SK-N-SH treated with all-trans-retinoic acid at 6 μM for 48 hours (cell line): ENCODE measurements at regions not wholly inside any gene's neighbourhood (a gene's known extent, or its start where the extent isn't known, plus 50 kb on each side); places are given as distances from the start of the nearest gene placed in this dataset.
"Not testable (repeated sequence)": the region's sequence is repeated elsewhere in the genome, so short reads cannot be mapped to it uniquely, and the experiment has no call there.

ENCODE experiments used
- ATAC-seq: fragments of 200-7000 bp; cut with Tn5 transposase; 3 replicates; pipeline ENCODE4 v1.9.1; 2020; ENCODE audit warnings: mild to moderate bottlenecking, moderate library complexity
- BACH2 ChIP-seq: fragments of 250-450 bp; sonication (Bioruptor Pico); IDR thresholded peaks from 2 replicates; pipeline ENCODE4 v1.9.0; 2021; ENCODE audit warnings: mild to moderate bottlenecking, borderline replicate concordance
- ESRRG ChIP-seq: fragments of 250-450 bp; sonication (Bioruptor Pico); IDR thresholded peaks from 2 replicates; pipeline ENCODE4 v1.6.1; 2021; ENCODE audit warnings: mild to moderate bottlenecking
- GLIS3 ChIP-seq: fragments of 250-450 bp; sonication (Bioruptor Pico); IDR thresholded peaks from 2 replicates; pipeline ENCODE4 v1.5.0; 2020; ENCODE audit warnings: mild to moderate bottlenecking, moderate library complexity
- PPARA ChIP-seq: fragments of 250-450 bp; sonication (Bioruptor Pico); IDR thresholded peaks from 2 replicates; pipeline ENCODE4 v1.5.0; 2020; ENCODE audit warnings: mild to moderate bottlenecking, borderline replicate concordance
- SNAI2 ChIP-seq: fragments of 250-450 bp; sonication (Bioruptor Pico); IDR thresholded peaks from 2 replicates; pipeline ENCODE4 v1.5.0; 2020; ENCODE audit warnings: mild to moderate bottlenecking, moderate library complexity
- TCF4 ChIP-seq: fragments of 250-450 bp; sonication (Bioruptor Pico); IDR thresholded peaks from 2 replicates; pipeline ENCODE4 v1.8.0; 2021; ENCODE audit warnings: mild to moderate bottlenecking, moderate library complexity, borderline replicate concordance
- TOX ChIP-seq: fragments of 250-450 bp; sonication (Bioruptor Pico); IDR thresholded peaks from 2 replicates; pipeline ENCODE4 v1.8.0; 2021; ENCODE audit warnings: mild to moderate bottlenecking, moderate library complexity, borderline replicate concordance
- ZC3H10 ChIP-seq: fragments of 250-450 bp; sonication (Bioruptor Pico); IDR thresholded peaks from 2 replicates; pipeline ENCODE4 v1.5.1; 2021; ENCODE audit warnings: mild to moderate bottlenecking, moderate library complexity
- ZFP3 ChIP-seq: fragments of 250-450 bp; sonication (Bioruptor Pico); IDR thresholded peaks from 2 replicates; pipeline ENCODE4 v1.5.0; 2020; ENCODE audit warnings: mild to moderate bottlenecking, moderate library complexity
- ZNF565 ChIP-seq: fragments of 450-650 bp; formaldehyde crosslinking; conservative IDR thresholded peaks from 2 replicates; pipeline ENCODE4 v1.5.0; 2020; ENCODE audit warnings: low read depth, mild to moderate bottlenecking, moderate library complexity
- ZNF70 ChIP-seq: fragments of 450-650 bp; formaldehyde crosslinking; IDR thresholded peaks from 2 replicates; pipeline ENCODE4 v1.5.0; 2020; ENCODE audit warnings: mild to moderate bottlenecking, moderate library complexity
- ZNF8 ChIP-seq: fragments of 450-650 bp; formaldehyde crosslinking; IDR thresholded peaks from 2 replicates; pipeline ENCODE4 v1.5.0; 2020; ENCODE audit warnings: mild to moderate bottlenecking, moderate library complexity
- TF ChIP-seq, protein P1 (sequence below): fragments of 250-450 bp; sonication (Bioruptor Pico); IDR thresholded peaks from 2 replicates; pipeline ENCODE4 v1.5.0; 2020; ENCODE audit warnings: mild to moderate bottlenecking, moderate library complexity
- TF ChIP-seq, protein P2 (sequence below): fragments of 250-450 bp; sonication (Bioruptor Pico); IDR thresholded peaks from 2 replicates; pipeline ENCODE4 v1.5.1; 2020; ENCODE audit warnings: low read depth, mild to moderate bottlenecking, moderate library complexity
- TF ChIP-seq, protein P3 (sequence below): fragments of 250-450 bp; sonication (Bioruptor Pico); IDR thresholded peaks from 2 replicates; pipeline ENCODE4 v1.8.0; 2021; ENCODE audit warnings: low read depth, mild to moderate bottlenecking, moderate library complexity, borderline replicate concordance
- TF ChIP-seq, protein P4 (sequence below): fragments of 250-450 bp; sonication (Bioruptor Pico); IDR thresholded peaks from 2 replicates; pipeline ENCODE4 v1.8.0; 2020; ENCODE audit warnings: mild to moderate bottlenecking, moderate library complexity, borderline replicate concordance

DNA sequence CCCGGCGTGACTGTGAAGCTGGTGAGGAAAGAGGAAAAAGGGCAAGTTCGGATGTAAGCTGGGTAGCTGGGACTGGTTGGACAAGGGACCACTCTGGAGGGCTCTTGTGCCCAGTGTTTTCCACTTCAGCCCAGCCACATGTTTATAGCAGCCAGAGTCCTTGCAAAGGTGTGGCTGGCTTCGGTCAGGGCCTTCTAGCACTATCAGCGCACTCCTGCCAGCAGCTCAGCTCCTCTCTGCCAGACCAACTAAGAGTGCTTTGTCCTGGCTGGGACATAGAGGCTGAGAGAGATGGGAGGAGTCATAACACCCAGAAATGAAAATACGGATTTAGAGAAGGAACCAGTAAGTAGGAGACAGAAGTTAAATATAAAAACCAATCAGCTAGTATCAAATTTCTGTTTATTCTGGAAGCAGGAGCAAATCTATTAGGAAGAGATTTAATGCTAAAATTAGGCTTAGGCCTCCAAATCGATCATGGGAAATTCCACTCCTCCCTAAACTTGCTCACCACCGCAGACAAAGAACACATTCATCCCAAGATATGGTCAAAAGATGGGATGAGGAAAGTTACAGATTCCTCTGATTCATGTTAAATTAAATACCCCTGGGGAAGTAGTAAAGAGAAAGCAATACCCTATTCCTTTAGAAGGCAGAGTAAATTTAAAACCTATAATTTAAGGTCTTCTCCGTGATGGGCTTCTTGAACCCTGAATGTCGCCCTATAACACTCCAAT, 135.0 kb downstream of the RALA start:
- TF ChIP-seq ESRRG (CRISPR knock-in tag) (no peak), TOX (CRISPR knock-in tag) (no peak), ZC3H10 (no peak), PPARA (no peak), ZNF565 (no peak)
- TF ChIP-seq, protein P1, sequence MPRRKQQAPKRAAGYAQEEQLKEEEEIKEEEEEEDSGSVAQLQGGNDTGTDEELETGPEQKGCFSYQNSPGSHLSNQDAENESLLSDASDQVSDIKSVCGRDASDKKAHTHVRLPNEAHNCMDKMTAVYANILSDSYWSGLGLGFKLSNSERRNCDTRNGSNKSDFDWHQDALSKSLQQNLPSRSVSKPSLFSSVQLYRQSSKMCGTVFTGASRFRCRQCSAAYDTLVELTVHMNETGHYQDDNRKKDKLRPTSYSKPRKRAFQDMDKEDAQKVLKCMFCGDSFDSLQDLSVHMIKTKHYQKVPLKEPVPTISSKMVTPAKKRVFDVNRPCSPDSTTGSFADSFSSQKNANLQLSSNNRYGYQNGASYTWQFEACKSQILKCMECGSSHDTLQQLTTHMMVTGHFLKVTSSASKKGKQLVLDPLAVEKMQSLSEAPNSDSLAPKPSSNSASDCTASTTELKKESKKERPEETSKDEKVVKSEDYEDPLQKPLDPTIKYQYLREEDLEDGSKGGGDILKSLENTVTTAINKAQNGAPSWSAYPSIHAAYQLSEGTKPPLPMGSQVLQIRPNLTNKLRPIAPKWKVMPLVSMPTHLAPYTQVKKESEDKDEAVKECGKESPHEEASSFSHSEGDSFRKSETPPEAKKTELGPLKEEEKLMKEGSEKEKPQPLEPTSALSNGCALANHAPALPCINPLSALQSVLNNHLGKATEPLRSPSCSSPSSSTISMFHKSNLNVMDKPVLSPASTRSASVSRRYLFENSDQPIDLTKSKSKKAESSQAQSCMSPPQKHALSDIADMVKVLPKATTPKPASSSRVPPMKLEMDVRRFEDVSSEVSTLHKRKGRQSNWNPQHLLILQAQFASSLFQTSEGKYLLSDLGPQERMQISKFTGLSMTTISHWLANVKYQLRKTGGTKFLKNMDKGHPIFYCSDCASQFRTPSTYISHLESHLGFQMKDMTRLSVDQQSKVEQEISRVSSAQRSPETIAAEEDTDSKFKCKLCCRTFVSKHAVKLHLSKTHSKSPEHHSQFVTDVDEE, result no peak
- TF ChIP-seq, protein P2, sequence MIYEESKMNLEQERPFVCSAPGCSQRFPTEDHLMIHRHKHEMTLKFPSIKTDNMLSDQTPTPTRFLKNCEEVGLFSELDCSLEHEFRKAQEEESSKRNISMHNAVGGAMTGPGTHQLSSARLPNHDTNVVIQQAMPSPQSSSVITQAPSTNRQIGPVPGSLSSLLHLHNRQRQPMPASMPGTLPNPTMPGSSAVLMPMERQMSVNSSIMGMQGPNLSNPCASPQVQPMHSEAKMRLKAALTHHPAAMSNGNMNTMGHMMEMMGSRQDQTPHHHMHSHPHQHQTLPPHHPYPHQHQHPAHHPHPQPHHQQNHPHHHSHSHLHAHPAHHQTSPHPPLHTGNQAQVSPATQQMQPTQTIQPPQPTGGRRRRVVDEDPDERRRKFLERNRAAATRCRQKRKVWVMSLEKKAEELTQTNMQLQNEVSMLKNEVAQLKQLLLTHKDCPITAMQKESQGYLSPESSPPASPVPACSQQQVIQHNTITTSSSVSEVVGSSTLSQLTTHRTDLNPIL (CRISPR knock-in tag), result no peak
- ATAC-seq, result no peak

DNA sequence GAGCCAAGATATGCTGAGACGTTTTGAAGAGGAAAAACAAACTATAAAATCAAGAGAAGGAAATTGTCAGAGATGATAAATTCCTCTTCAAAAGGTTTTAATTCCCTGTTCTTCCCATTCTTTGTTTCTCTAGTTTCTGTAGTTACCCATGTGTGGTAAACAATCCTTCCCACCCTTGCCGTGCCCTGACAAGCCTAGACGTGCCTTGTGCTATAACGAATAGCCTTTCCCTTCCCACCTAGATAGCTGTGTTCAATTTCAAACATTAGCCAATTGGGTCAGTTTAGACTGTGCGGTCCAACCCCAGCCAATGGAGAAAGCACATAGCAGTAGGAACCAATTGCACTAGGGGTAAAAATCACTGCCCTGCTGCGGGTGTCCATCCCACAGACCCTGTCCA, 138.1 kb downstream of the RALA start:
- ATAC-seq, result no peak
- no peak for TF ChIP-seq SNAI2
- TF ChIP-seq ZFP3, result no peak
- TF ChIP-seq GLIS3 (CRISPR knock-in tag), result no peak
- TF ChIP-seq BACH2, result no peak
- TF ChIP-seq, protein P3, sequence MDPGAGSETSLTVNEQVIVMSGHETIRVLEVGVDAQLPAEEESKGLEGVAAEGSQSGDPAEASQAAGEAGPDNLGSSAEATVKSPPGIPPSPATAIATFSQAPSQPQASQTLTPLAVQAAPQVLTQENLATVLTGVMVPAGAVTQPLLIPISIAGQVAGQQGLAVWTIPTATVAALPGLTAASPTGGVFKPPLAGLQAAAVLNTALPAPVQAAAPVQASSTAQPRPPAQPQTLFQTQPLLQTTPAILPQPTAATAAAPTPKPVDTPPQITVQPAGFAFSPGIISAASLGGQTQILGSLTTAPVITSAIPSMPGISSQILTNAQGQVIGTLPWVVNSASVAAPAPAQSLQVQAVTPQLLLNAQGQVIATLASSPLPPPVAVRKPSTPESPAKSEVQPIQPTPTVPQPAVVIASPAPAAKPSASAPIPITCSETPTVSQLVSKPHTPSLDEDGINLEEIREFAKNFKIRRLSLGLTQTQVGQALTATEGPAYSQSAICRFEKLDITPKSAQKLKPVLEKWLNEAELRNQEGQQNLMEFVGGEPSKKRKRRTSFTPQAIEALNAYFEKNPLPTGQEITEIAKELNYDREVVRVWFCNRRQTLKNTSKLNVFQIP (CRISPR knock-in tag), result no peak
- TF ChIP-seq, protein P4, sequence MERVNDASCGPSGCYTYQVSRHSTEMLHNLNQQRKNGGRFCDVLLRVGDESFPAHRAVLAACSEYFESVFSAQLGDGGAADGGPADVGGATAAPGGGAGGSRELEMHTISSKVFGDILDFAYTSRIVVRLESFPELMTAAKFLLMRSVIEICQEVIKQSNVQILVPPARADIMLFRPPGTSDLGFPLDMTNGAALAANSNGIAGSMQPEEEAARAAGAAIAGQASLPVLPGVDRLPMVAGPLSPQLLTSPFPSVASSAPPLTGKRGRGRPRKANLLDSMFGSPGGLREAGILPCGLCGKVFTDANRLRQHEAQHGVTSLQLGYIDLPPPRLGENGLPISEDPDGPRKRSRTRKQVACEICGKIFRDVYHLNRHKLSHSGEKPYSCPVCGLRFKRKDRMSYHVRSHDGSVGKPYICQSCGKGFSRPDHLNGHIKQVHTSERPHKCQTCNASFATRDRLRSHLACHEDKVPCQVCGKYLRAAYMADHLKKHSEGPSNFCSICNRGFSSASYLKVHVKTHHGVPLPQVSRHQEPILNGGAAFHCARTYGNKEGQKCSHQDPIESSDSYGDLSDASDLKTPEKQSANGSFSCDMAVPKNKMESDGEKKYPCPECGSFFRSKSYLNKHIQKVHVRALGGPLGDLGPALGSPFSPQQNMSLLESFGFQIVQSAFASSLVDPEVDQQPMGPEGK, result no peak
- no peak for TF ChIP-seq ZNF565
- no peak for TF ChIP-seq TCF4 (CRISPR knock-in tag)
- no peak for TF ChIP-seq ZNF70 (CRISPR knock-in tag)
- TF ChIP-seq ZNF8 (CRISPR knock-in tag), result no peak
- no peak for TF ChIP-seq ZC3H10

DNA sequence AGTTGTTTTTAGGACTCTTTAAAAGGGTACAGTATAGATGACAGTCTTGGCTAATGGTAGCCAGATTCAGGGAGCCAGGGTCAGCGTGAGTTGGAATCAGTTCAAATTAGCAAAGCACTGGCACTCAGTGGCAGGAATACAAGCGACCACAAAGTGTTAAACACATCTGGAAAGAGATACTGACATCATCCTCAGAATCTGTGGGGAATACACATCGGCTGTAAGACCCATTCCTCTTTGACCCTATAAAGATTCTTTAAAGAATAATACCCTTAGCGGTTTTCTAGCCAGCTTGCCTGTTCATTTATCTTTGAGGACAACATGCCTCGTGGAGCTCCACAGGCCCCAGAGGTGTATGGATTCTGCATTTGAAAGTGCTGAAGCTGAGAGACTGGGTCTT, 139.1 kb downstream of the RALA start:
- not testable (repeated sequence) for ATAC-seq

DNA sequence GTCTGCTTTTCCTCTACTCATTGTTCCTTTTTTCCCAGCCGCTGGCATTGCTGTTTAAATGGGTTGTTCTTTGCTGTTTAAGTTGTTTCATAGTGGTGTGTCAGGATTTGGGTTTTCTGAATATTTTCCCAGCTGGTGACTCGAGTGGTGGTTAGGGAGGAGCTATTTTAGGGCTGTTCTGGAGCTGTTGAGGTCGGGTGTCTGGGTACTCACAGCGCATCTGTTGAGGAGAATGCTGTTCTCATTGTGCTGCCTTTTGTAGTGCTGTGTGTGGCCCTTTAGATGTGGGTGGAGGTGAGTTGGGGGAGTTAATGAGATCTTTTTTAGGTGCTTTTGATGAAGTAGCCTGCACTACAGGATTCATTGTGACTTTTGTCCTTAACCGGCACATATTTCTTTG, 139.5 kb downstream of the RALA start:
- ATAC-seq, result not testable (repeated sequence)

DNA sequence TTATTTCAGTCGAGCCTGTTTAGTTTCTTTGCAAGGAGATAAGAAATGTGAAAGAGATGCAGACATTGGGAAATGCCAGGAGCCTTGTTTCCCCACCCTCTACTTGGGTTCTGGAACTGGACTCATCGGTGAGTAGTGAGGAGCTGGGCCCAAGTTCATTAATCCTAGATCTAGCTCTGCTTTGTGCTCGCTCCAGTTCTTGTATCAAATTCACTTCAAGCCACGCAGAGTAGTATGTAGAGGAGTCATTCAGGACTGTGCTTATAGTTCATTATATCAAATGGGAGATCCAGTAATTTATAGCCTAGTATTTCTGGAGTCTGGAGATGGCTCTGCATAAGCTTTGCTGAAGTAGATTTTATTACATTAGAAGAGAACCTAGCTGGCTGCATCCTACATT, 142.5 kb downstream of the RALA start:
- peak; percentile 85; the same call in 1 of the 2 replicates for TF ChIP-seq ZFP3
- ATAC-seq, result not testable (repeated sequence)

DNA sequence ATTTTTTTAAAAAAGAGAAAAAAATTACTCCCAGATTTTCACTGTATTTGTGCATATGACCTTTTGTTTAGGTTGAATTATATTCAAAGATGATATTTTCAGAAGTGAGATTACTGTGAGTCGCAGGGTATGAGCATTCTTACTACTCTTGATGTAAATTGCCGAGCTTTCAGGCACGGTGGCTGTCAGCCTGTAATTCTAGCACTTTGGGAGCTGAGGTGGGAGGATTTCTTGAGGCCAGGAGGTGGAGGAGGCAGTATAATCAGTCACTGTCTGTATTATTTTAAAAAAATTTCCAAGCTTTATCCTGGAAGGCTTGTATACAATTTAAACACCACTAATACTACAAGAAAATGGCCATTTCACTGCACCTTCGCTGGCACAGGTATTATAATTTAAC, 145.1 kb downstream of the RALA start:
- ATAC-seq, result not testable (repeated sequence)

DNA sequence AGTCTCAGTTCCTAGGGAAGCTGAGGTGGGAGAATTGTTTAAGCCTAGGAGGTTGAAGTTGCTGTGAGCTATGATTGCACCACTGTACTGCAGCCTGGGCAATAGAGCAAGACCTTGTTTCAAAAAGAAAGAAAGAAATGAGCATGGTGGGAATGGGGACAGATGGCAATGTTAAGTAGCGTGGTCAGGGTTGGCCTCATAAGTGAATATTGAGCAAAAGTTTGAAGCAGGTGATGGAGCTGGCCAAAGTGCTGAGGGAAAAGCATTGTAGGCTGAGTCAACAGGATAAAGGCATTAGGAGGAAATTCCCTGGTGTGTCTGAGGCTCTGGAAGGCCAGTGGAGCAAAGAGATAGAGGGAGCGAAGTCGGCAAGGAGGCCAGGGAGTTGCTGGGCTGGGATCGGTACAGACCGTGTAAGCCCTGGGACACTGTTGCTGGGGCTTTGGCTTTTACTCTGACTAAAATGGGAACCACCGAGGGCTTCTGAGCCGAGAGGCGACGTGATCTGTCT, 151.0 kb downstream of the RALA start:
- ATAC-seq, result not testable (repeated sequence)

DNA sequence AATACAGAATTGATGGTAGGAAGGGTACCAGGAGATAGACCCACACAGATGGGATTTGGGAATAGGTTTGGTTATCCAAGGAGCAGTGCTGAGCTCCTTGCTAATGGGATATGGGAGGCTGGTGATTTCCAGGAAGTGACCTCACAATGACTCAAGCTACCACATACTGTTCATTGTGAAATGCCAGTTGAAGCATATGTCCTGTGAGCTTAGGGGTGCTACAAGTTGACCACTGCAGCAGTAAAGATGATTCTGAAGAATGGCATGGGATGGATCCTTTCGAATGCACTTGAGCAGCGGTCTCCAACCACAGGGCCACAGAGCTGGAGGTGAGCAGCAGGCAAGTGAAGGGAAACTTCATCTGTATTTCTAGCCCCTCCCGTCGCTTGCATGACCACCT, 158.2 kb downstream of the RALA start:
- not testable (repeated sequence) for ATAC-seq

DNA sequence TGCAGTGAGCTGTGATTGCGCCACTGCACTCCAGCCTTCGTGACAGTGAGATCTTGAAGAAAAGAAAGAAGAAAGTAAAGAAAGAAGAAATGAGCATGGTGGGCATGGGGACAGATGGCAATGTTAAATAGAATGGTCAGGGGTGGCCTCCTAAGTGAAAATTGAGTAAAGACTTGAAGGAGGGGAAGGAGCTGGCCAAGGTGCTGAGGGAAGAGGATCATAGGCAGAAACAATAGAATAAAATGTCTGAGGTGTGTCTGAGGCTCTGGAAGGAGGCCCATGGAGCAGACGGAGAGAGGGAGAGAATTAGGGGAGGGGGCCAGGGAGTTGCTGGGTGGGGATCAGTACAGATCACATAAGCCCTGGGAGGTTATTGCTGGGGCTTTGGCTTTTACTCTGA, 163.1 kb downstream of the RALA start:
- ATAC-seq, result not testable (repeated sequence)

DNA sequence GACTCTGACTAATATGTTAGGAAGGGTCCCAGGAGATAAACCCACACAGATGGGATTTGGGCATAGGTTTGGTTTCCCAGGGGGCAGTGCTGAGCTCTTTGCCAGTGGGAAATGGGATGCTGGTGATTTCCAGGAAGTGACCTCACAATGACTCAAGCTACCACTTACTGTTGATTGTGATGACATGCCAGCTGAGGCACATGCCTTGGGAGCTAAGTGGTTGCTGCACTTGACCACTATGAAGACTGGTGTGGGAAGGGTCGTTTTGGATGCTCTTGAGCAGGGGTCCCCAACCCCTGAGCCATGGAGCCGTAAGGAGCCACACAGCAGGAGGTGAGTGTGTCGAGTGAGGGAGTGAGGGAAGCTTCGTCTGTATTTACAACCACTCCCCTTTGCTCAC, 159.0 kb upstream of the CDK13 start:
- not testable (repeated sequence) for ATAC-seq

DNA sequence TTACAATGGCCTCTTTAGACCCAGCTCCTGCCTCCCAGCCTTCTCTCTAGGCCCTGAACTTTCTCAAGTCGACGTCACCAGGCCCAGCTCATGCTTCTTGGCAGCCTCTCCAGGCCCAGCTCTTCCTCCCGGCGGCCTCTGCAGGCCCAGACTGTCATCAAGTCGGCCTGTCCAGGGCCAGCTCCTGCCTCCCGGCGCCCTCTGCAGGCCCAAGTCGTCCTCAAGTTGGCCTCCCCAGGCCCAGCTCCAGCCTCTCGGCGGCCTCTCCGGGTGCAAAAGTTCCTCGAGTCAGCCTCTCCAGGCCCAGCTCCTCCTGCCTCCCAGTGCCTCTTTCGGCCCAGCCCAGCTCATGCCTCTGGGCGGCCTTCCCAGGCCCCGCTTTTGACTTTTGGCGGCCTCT, 158.1 kb upstream of the CDK13 start:
- ATAC-seq, result peak; percentile 87

DNA sequence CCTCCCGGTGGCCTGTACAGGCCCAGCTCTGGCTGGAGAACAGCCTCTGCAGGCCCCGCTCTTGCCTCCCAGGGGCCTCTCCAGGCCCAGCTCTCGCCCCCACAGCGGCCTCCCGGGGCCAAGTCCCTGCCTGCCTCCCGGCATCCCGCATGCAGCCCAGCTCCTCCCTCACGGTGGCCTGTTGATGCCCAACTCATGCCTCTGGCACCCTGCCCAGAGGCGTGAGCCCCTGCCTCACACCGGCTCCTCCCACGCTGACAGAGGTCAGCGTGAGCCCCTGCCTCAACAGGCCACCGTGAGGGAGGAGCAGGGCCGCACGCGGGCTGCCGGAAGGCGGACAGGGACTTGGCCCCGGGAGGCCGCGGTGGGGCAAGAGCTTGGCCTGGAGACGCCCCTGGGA, 157.0 kb upstream of the CDK13 start:
- not testable (repeated sequence) for ATAC-seq

DNA sequence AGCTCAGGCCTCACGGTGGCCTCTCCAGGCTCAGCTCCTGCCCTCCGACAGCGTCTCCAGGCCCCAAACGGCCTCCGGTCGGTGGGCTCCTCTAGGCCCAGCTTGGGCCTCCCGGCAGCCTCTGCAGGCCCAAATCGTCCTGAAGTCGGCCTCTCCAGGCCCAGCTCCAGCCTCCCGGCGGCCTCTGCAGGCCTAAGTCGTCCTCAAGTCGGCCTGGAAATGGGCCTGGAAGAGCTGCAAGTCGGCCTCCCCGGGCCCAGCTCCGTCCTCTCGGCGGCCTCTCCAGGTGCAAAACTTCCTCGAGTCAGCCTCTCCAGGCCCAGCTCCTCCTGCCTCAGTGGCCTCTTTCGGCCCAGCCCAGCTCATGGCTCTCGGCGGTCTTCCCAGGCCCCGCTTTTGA, 156.2 kb upstream of the CDK13 start:
- ATAC-seq, result not testable (repeated sequence)
